SK-N-MC (cell line): ENCODE measurements at regions not wholly inside any gene's neighbourhood (a gene's known extent, or its start where the extent isn't known, plus 50 kb on each side); places are given as distances from the start of the nearest gene placed in this dataset.

Source experiments
- EZH2 ChIP-seq: fragments of 200-600 bp; sonication (generic); IDR thresholded peaks from one replicate; pipeline ENCODE4 v1.6.1; 2017; ENCODE audit warnings: antibody characterized with exemption
- FOXP2 ChIP-seq: optimal IDR thresholded peaks from 2 replicates; pipeline ENCODE3; 2011; ENCODE audit warnings: mild to moderate bottlenecking, moderate library complexity; ENCODE audit not compliant: insufficient read depth; ENCODE audit errors: extremely low read length, control extremely low read depth
- POLR2AphosphoS5 ChIP-seq: IDR thresholded peaks from 2 replicates; pipeline ENCODE4 v1.6.1; 2012; ENCODE audit warnings: mild to moderate bottlenecking, low read depth, low read length, borderline replicate concordance

DNA sequence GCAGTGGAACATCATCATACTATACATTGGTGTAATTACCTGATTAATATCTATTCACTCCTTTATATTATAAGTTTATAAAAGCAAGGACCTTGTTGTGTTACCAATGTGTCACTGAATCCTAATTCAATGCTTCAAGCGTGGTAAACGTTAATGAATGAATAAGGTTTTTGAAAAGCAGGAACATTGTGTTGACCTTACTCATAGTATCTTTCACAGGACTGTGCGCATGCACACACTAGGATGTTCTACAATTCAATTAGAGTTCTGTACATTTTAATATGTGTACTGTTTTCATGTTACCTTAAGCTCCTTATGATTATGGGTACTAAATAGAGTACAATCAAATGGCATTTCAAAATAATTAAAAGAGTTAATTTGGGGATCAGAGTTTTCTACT lies 578.5 kb downstream of the BMP2 start:
- TF ChIP-seq EZH2 (no peak), POLR2AphosphoS5 (no peak), FOXP2 (no peak)
